ENCODE measurements at regions not wholly inside any gene's neighbourhood (a gene's known extent, or its start where the extent isn't known, plus 50 kb on each side); places are given as distances from the start of the nearest gene placed in this dataset.

DNA sequence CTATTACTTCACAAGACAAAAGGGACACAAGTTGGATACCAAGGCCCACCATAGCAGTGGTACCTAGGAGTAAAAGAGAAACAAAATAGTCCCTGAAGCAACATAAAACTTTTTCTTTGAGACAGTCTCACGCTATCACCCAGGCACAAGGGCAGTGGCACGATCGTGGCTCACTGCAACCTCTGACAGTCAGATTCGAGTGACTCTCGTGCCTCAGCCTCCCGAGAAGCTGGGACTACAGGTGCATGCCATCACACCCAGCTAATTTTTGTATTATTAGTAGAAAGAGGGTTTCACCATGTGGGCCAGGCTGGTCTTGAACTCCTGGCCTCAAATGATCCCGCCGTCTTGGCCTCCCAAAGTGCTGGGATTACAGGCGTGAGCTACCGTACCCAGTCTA lies 59.0 kb upstream of the KCNMA1 start:
- Mint-ChIP-seq H3K27ac (no peak overlapping the region), H3K9me3 (no peaks in the 10 kb centered on the region), H3K4me1 (ENCODE audit: low read depth) (no peaks in the 10 kb centered on the region), H3K4me3 (no peak overlapping the region), H3K27me3 (ENCODE audit: low read depth) (peaks cover 15% of the 10 kb centered on the region), H3K36me3 (ENCODE audit: low read depth) (no peaks in the 10 kb centered on the region)

DNA sequence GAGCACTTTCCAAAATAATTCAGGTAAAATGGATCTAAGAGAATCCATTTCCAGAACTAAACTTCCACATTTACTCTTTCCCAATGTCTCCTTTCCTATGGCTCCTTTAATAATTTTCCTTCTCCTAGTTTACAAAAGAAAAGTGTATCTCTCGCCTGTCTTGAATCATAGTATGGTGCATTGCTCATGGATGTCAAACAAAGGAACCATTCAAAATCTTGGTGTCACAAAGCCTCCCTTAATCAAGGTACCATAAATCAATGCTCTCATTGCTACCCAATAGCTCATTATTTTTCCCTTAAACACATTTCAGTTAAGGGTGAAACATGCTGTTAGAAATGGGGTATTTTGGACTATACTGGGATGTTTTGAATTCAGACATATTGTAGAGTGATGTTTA lies 57.6 kb upstream of the KCNMA1 start:
- H3K9me3 Mint-ChIP-seq = no peaks in the 10 kb centered on the region
- no peaks in the 10 kb centered on the region for H3K4me1 Mint-ChIP-seq (ENCODE audit: low read depth)
- H3K27ac Mint-ChIP-seq = no peak overlapping the region
- H3K36me3 Mint-ChIP-seq (ENCODE audit: low read depth) = no peaks in the 10 kb centered on the region
- peaks cover 15% of the 10 kb centered on the region for H3K27me3 Mint-ChIP-seq (ENCODE audit: low read depth)
- no peak overlapping the region for H3K4me3 Mint-ChIP-seq

DNA sequence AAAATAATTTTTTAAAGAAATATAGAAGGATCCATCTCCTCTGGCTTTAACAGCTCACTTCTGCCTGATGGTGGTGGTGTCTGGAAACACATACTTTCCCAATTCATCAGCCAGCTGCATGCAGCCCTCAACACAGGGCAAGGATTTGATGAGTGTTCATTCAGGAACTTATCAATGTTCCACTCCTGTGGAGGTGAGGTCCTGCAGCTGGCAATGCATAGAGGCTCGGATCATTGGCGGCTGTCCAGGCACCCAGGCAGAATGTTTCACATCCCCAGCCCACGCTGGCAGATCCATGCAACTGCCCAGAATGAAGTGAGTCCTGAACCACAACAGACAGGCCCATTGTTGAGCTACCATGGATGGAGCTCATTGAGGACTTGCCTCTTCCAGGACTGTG lies 55.2 kb upstream of the KCNMA1 start:
- H3K36me3 Mint-ChIP-seq (ENCODE audit: low read depth) = no peaks in the 10 kb centered on the region
- H3K27ac Mint-ChIP-seq = no peak overlapping the region
- no peak overlapping the region for H3K4me3 Mint-ChIP-seq
- H3K4me1 Mint-ChIP-seq (ENCODE audit: low read depth) = no peaks in the 10 kb centered on the region
- H3K27me3 Mint-ChIP-seq (ENCODE audit: low read depth) = peaks cover 7% of the 10 kb centered on the region
- H3K9me3 Mint-ChIP-seq = no peaks in the 10 kb centered on the region

DNA sequence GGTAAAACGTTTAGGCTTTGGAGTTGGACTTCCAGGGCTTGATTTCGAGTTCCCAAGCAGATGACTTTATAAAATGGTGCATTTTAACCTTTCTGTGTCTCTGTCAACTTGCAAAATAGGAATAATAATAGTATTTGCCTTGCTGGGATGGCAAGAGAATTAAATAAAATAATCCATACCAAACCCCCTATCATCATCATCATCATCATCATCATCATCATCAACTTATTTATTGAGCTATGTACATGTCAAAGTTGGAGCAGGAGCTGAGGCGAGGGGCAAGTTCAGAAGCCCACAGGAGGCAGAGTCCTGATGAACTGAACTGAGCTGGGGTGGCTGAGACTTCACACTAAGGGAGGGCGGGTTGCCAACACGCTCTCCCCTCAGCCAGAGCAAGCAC lies 51.7 kb upstream of the KCNMA1 start:
- Mint-ChIP-seq H3K4me1 (ENCODE audit: low read depth) (no peaks in the 10 kb centered on the region), H3K27ac (no peak overlapping the region), H3K27me3 (ENCODE audit: low read depth) (peaks cover 4% of the 10 kb centered on the region), H3K9me3 (no peaks in the 10 kb centered on the region), H3K4me3 (no peak overlapping the region), H3K36me3 (ENCODE audit: low read depth) (no peaks in the 10 kb centered on the region)

DNA sequence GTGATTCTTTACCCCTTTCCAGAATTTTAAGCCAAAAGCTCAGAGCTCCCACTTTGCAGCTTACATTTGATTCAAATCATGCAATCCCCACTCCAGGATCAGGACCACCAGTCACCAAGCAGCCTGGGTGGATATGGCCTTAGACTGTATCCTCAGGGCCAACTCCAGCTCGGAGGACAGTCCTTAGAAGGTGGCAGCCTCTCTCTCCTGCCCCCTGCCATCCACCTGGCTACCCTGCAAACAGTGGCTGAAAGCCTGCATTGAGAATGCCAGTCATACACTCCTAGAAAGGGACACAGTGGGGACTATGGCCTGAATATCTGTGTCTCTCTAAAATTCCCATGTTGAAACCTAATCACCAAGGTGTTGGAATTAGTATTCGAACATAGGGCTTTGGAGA lies 50.0 kb upstream of the KCNMA1 start:
- no peaks in the 10 kb centered on the region for H3K36me3 Mint-ChIP-seq (ENCODE audit: low read depth)
- H3K4me3 Mint-ChIP-seq = no peak overlapping the region
- H3K9me3 Mint-ChIP-seq = no peaks in the 10 kb centered on the region
- H3K27me3 Mint-ChIP-seq (ENCODE audit: low read depth) = no peaks in the 10 kb centered on the region
- no peak overlapping the region for H3K27ac Mint-ChIP-seq
- no peaks in the 10 kb centered on the region for H3K4me1 Mint-ChIP-seq (ENCODE audit: low read depth)
